GM19328 (cell line): ENCODE measurements at regions not wholly inside any gene's neighbourhood (a gene's known extent, or its start where the extent isn't known, plus 50 kb on each side); places are given as distances from the start of the nearest gene placed in this dataset.

Source experiments
- ATAC-seq: cut with Tn5 transposase; IDR thresholded peaks from one replicate; pipeline ENCODE4 v1.9.1; 2021; ENCODE audit warnings: mild to moderate bottlenecking, moderate library complexity; ENCODE audit not compliant: unreplicated experiment

- ATAC-seq: no peak
These were observed 1324.9 kb upstream of the CDH8 start for GRCh38 chr16:63361032-63361624.

GRCh38 chr16:63349961-63350360, 1313.7 kb upstream of the CDH8 start:
- ATAC-seq: no peak

- ATAC-seq: no peak
These were observed 1309.8 kb upstream of the CDH8 start for GRCh38 chr16:63346000-63346399.

- no peak for ATAC-seq
These were observed 1301.0 kb upstream of the CDH8 start for GRCh38 chr16:63337264-63337663.

- ATAC-seq: no peak
These were observed 1294.9 kb upstream of the CDH8 start for GRCh38 chr16:63331111-63331510.

GRCh38 chr16:63326736-63327339, 1290.6 kb upstream of the CDH8 start:
- no peak for ATAC-seq

GRCh38 chr16:63323722-63324705, 1287.8 kb upstream of the CDH8 start:
- ATAC-seq: no peak

- ATAC-seq: no peak
These were observed 1286.8 kb upstream of the CDH8 start for GRCh38 chr16:63323055-63323454.

- no peak for ATAC-seq
These were observed 1279.0 kb upstream of the CDH8 start for GRCh38 chr16:63315229-63315628.

GRCh38 chr16:63312346-63312745, 1276.1 kb upstream of the CDH8 start:
- no peak for ATAC-seq

GRCh38 chr16:63311313-63311712, 1275.1 kb upstream of the CDH8 start:
- no peak for ATAC-seq

GRCh38 chr16:63302811-63303210, 1266.6 kb upstream of the CDH8 start:
- ATAC-seq: no peak

- ATAC-seq: no peak
These were observed 1265.1 kb upstream of the CDH8 start for GRCh38 chr16:63301349-63301748.

GRCh38 chr16:63298993-63299392, 1262.8 kb upstream of the CDH8 start:
- no peak for ATAC-seq

- no peak for ATAC-seq
These were observed 1255.8 kb upstream of the CDH8 start for GRCh38 chr16:63292036-63292435.

- no peak for ATAC-seq
These were observed 1253.7 kb upstream of the CDH8 start for GRCh38 chr16:63289834-63290460.

- no peak for ATAC-seq
These were observed 1251.2 kb upstream of the CDH8 start for GRCh38 chr16:63287401-63287800.

GRCh38 chr16:63283721-63284120, 1247.5 kb upstream of the CDH8 start:
- ATAC-seq: no peak

- no peak for ATAC-seq
These were observed 1208.4 kb upstream of the CDH8 start for GRCh38 chr16:63244631-63245030.

GRCh38 chr16:63241497-63242028, 1205.3 kb upstream of the CDH8 start:
- no peak for ATAC-seq

GRCh38 chr16:63239065-63239570, 1202.9 kb upstream of the CDH8 start:
- ATAC-seq: no peak
